ENCODE measurements at regions not wholly inside any gene's neighbourhood (a gene's known extent, or its start where the extent isn't known, plus 50 kb on each side); places are given as distances from the start of the nearest gene placed in this dataset.

GRCh38 chr3:166471074-166471767, 634.0 kb upstream of the BCHE start:
- TF ChIP-seq CTCF (IDR thresholded peaks at IDR 0.05) = no peak
- no peak for TF ChIP-seq EP300 (IDR thresholded peaks at IDR 0.05)

Data from esophagus muscularis mucosa (tissue), 3 donors.